GM18951 (cell line): ENCODE measurements at regions not wholly inside any gene's neighbourhood (a gene's known extent, or its start where the extent isn't known, plus 50 kb on each side); places are given as distances from the start of the nearest gene placed in this dataset.

Source experiments
- POLR2A ChIP-seq: IDR thresholded peaks from 4 replicates; pipeline ENCODE4 v1.6.1; 2011; ENCODE audit warnings: mild to moderate bottlenecking; ENCODE audit not compliant: insufficient read length, insufficient read depth; ENCODE audit errors: extremely low read depth
- in situ Hi-C: fragments of 300-500 bp; cut with MboI; formaldehyde crosslinking; loops from one replicate; pipeline ENCODE4 v1.12.0; 2022; ENCODE audit warnings: low sequenced_read_pairs, mixed read lengths, inconsistent platforms; ENCODE audit not compliant: unreplicated experiment

DNA sequence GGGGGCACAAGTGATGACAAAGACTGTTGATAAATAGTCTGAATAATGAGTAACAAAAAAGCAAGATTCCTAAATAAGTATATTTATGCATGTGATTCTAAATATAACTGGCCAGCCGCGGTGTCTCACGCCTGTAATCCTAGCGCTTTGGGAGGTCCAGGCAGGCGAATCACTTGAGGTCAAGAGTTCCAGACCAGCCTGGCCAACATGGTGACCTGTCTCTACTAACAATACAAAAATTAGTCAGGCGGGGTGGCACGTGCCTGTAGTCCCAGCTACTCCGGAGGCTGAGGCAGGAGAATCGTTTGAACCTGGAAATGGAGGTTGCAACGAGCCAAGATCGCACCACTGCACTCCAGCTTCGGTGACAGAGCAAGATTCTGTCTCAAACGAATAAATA is 161.5 kb downstream of the TOMM20 start:
- in situ Hi-C loops, result loop anchor here (25.0 kb wide), 1 partner anchor 480 kb away; the partner anchor contains the start of gene TARBP1
- no peak for TF ChIP-seq POLR2A

DNA sequence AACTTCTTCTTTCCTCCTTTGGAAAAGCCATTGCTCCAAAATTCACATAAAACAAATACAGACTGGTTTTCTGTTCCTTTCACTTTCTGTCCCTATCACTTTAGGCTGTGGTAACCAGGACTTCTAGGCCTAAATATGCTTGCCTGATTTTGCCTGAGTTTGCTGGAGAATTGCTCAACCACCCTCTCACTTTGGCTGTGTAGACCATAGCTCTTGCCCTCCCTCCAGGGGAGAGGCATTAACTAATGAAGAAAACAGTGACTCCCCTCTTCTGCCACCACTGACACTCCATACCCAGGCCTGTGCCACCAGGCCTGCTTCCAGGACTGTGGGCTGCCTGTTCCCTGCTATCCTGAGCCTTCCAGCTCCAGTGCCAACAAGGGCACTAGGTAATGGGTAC is 163.5 kb downstream of the TOMM20 start:
- TF ChIP-seq POLR2A, result no peak
- in situ Hi-C loops, result loop anchor here (25.0 kb wide), 1 partner anchor 478 kb away; the partner anchor contains the start of gene TARBP1

DNA sequence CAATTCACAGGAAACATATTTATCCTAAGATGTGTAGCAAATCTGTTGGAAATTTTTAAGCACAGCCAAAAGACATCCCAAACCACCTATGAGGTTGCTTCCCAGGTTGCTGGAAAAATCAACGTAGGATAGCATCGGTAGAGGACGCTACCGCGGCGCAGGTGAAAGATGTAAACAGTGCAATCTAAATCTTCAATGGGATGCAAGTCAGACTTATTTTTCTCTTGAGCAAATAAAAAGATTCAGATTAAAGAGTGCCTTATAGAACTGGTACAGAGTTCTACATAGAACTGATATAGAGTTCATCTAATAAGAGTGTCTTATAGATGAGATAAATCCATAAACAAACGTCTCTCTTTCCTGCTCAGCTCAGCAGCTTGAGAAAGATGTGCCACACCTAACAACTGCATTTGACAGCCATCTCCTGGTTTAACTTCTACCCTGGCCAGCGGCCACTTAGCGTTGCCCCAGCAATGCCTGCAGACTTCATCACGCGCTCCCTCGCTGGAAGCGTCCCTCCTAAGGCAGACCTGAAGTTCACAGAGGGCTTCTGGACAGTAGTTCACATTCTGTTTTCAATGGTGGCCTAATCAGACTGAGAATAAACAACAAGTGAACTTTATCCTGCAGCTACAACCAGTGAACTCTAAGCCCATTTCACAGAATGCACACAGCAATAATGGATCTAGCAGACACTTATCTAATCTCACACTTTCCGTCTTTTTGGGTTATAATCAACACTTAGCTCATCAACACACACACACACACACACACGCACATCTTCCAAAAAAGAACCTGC is 164.5 kb downstream of the TOMM20 start:
- in situ Hi-C loops, result loop anchor here (25.0 kb wide), 1 partner anchor 477 kb away; the partner anchor contains the start of gene TARBP1
- TF ChIP-seq POLR2A, result no peak

DNA sequence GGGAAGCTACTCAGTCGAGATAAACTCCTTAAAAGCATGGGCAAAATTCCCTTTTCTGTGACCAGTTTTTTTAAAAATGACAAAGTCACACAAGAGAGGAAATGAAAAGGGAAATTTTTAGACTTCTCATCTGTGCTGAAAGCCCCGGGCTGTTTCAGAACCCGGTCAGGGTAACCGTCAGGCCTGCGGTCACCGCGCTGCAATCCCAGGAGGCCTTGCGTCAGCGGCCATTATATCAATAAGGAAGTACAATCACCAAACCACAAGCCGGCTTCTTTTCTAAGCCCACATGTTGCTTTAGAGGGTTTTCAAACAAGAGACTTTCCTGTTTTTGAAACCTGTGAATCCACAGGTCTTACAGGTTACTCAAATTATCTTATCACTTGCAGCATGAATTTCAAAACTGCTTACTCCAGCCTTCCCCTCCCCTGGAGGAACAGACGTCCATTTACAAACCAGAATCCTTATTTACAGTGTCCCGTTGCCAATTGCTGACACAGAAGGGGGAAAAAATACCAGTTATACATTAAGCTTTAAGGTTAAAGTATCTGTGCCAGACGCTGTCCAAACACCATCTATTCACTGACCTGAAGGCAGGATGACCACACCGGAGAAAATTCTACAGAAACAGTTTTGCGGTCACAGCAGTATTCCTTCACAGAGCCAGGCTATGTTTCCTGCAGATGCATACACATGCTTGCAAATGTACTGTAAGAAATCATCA is 165.3 kb downstream of the TOMM20 start:
- in situ Hi-C loops, result loop anchor here (25.0 kb wide), 1 partner anchor 476 kb away; the partner anchor contains the start of gene TARBP1

DNA sequence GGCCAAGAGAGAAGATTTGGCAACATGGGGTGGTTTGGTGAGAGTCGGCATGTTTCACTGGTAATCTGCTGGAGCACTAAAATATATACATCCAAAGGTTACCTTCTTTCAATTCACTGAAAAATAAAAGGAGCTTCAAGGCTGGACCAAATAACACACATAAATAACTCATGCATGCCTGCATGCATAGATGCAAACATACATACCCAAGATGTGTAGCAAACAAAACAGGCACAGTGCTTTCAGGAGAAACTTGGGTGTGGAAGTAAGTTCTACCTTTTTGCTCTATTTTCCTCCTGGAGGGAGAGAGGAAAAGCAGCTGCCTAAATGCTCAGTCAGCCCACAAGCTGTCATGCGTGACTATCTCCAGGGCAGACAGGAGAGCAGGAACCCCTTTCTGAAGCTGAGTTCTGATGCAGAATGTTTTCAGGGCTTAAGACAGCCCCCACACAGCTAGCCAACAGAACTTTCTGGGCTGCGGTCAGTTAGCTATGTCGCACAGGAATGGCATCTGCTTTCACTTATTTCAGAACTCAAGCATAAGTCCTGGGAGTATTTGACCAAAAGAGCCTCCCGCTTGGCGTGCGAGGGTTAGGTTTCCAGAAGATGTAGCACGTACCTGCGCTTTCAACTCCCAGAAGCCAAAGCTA is 166.2 kb downstream of the TOMM20 start:
- in situ Hi-C loops, result loop anchor here (25.0 kb wide), 1 partner anchor 475 kb away; the partner anchor contains the start of gene TARBP1
- no peak for TF ChIP-seq POLR2A

More for the DNA sequence above, 165.3 kb downstream of the TOMM20 start:
- TF ChIP-seq POLR2A, result no peak

DNA sequence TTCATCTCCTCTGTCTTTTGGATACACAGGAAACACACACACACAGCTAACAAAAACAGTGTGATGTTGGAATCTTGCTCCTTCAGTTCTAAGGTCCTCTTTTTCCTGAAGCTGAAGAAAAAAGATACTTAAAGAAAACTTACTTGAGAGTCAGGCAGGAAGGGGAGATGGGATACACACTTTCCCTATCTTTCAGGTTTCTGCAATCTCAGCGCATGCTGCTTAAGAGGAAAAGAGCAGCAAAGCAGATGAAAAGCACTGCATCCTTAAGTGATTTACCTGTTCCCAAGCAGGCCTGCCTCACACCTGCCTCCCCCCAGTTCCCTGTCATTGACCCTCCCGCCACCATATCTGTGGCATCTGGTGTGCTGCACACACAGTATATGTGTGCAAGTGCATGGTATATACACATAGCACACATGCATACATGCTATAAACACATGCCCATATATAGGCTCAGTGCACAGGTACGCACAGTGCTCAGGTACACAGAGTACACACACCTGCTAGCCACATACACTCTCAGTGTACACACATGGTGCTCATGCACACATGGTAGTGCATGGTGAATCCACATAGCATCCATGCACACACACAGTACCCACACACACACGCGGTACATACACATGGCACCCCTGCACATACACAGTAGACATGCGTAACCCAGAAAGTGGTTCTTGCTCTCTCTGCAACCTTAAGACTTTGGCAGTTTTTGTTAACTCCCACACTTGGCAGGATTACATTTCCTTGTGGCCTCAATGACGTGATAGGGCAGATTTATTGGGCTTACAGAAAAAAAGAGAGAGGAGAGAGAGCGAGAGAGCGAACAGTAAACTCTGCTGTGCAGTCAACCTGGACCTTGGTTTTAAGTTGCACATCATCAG is 166.9 kb downstream of the TOMM20 start:
- no peak for TF ChIP-seq POLR2A
- in situ Hi-C loops, result loop anchor here (25.0 kb wide), 1 partner anchor 474 kb away; the partner anchor contains the start of gene TARBP1

DNA sequence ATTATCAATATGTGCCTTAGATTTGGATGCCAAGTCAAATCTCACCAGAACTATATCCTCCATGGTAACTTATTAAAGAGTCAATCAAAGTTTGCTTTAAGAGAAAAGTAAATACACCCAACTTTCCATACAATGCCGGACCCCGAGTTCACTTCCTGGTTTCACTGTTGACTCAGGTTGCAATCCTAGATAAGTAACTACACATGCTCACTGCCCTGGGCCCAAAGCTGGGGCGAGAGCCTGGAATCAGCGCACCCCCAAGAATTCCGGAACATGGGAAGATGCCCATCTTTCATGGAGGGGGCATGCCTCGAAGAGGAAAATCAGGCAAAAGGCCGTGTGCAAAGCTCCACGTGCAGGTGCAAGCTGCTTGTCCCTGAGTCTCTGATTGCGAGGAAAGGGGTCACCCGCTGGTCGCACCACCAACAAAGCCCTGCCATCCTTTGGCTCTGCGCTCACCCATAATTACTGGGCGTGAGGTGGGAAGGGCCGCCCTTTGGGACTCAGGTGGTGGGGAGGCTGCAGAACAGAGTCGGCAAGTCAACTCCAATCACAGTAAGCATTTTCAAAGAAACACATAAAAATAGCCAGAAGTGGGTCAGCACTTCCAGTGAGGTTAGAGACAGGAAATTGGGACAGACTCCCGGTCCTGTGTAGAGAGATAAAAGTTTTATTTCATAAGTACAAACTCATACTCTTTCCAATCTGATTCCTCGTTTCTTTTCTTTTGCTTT is 167.7 kb downstream of the TOMM20 start:
- in situ Hi-C loops, result loop anchor here (25.0 kb wide), 1 partner anchor 474 kb away; the partner anchor contains the start of gene TARBP1

DNA sequence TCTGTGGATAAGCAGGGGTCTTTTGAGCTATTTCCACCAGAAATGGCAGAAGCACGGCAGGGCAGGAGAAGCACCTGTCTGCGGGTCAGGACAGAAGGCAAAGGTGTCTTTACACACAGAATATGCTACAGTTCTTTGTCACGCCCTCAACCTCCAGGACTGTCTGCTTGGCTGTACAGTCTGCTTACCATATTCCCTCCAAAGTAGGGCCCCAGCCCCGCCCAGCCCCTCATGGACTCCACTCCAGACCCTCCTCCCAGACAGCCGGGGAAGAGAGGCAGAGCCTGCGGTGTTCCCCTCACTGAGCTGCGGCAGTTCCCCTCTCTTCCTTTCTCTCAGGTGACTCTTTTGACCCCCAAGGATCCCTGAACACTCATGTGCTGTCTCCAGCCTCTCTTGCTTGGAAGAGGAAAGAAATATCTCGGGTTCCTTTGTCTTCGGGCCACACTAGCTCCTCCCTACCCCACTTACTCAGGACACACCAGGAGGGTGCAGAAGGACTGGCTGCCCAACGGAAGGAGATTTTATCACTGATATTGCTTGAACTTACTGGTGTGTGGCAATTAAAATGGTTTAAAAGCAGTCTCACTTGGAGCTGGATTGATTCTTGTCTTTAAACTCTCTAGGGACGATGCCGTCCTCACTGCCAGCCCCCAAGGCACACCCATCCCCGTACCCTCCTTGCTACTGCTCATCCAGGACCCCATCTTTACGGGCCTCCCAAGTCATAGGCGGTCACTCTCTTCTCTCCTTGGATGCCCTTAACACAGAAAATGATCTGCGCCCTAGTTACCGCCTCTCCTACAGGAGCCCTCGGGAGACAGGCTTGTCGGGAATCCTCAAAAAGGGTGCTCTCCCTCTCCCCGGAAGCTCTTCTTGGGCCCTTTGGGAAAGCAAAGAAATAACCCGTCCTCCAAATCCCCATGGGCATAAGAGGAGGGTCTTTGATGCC is 169.7 kb downstream of the TOMM20 start:
- TF ChIP-seq POLR2A, result no peak
- in situ Hi-C loops, result loop anchor here (25.0 kb wide), 1 partner anchor 472 kb away; the partner anchor contains the start of gene TARBP1

More for the DNA sequence above, 167.7 kb downstream of the TOMM20 start:
- TF ChIP-seq POLR2A, result no peak

DNA sequence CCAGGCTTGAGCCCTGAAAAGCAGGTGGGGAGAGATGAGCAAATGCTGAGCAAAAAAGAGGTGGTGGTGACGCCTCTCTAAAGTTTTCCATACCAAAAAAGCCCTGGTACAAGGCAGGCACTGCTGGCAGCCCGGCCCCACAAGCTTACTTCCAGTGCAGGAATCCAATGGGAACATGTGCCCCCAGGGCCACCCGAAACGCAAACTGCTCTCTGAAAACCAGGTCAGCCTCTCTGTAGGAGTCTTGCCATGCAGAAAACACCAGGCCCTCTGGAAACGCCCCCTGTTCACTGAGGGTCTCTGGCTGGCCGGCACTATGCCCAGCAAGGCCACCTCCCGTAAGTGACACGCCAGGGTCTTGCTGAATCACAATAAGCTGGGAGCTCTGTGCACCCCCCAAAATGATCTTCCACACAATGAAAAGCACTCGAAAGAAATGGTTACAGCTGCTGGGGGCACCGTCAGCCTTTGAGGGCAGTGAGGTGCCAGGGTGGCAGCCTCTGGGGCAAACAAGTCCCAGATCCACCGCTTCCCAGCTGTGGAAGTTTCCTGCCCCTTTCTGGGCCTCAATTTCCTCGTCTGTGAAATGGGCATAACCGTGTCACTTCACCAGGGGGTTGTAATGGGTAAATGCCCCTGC is 170.5 kb downstream of the TOMM20 start:
- TF ChIP-seq POLR2A, result no peak
- in situ Hi-C loops, result loop anchor here (25.0 kb wide), 1 partner anchor 471 kb away; the partner anchor contains the start of gene TARBP1
